ENCODE measurements at regions not wholly inside any gene's neighbourhood (a gene's known extent, or its start where the extent isn't known, plus 50 kb on each side); places are given as distances from the start of the nearest gene placed in this dataset.

GRCh38 chr14:62097072-62097471 is 334.9 kb downstream of the SNAPC1 start:
- TF ChIP-seq CTCF (optimal IDR thresholded peaks at IDR 0.05 in 1 of 3, IDR thresholded peaks at IDR 0.05 in 1 of 3, conservative IDR thresholded peaks at IDR 0.05 in 1 of 3; ENCODE audit: extremely low read depth in 1 of 3, insufficient read depth in 2 of 3, low read length in 3 of 3) (no peak), EZH2 (IDR thresholded peaks at IDR 0.05; ENCODE audit: low read length) (no peak)

Data from keratinocyte (primary cell).